ENCODE measurements at regions not wholly inside any gene's neighbourhood (a gene's known extent, or its start where the extent isn't known, plus 50 kb on each side); places are given as distances from the start of the nearest gene placed in this dataset.

DNA sequence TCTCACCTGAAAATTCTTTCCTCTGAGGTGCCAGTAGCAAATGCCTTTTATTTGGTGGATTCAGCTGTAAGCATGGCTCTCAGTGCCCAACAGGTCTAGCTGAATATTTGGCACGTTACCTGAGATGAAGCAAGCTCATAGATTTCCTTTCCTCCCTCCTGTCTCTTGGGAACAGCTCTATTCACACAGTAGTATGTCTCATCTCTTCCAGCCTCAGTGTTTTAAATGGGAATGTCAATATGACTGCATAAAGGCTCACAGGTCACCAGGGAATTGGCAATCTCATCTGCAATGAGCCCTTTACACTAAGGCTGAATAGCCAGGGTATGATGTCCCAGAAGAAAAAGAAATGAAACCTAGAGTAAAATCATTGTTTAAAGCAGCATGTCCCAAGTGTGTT lies 733.5 kb downstream of the NTRK3 start:
- TF ChIP-seq, protein P1, sequence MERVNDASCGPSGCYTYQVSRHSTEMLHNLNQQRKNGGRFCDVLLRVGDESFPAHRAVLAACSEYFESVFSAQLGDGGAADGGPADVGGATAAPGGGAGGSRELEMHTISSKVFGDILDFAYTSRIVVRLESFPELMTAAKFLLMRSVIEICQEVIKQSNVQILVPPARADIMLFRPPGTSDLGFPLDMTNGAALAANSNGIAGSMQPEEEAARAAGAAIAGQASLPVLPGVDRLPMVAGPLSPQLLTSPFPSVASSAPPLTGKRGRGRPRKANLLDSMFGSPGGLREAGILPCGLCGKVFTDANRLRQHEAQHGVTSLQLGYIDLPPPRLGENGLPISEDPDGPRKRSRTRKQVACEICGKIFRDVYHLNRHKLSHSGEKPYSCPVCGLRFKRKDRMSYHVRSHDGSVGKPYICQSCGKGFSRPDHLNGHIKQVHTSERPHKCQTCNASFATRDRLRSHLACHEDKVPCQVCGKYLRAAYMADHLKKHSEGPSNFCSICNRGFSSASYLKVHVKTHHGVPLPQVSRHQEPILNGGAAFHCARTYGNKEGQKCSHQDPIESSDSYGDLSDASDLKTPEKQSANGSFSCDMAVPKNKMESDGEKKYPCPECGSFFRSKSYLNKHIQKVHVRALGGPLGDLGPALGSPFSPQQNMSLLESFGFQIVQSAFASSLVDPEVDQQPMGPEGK (CRISPR knock-in tag; IDR thresholded peaks at IDR 0.05; ENCODE audit: borderline replicate concordance) = no peak
- TF ChIP-seq TOX (CRISPR knock-in tag; IDR thresholded peaks at IDR 0.05; ENCODE audit: borderline replicate concordance) = no peak
- no peak for TF ChIP-seq TCF4 (CRISPR knock-in tag; IDR thresholded peaks at IDR 0.05; ENCODE audit: borderline replicate concordance)
- TF ChIP-seq ZFP3 (CRISPR knock-in tag; IDR thresholded peaks at IDR 0.05) = no peak
- no peak for TF ChIP-seq PPARA (CRISPR knock-in tag; IDR thresholded peaks at IDR 0.05; ENCODE audit: borderline replicate concordance)
- TF ChIP-seq BACH2 (CRISPR knock-in tag; IDR thresholded peaks at IDR 0.05; ENCODE audit: borderline replicate concordance) = no peak
- no peak for TF ChIP-seq ZNF70 (CRISPR knock-in tag; IDR thresholded peaks at IDR 0.05)
- TF ChIP-seq, protein P2, sequence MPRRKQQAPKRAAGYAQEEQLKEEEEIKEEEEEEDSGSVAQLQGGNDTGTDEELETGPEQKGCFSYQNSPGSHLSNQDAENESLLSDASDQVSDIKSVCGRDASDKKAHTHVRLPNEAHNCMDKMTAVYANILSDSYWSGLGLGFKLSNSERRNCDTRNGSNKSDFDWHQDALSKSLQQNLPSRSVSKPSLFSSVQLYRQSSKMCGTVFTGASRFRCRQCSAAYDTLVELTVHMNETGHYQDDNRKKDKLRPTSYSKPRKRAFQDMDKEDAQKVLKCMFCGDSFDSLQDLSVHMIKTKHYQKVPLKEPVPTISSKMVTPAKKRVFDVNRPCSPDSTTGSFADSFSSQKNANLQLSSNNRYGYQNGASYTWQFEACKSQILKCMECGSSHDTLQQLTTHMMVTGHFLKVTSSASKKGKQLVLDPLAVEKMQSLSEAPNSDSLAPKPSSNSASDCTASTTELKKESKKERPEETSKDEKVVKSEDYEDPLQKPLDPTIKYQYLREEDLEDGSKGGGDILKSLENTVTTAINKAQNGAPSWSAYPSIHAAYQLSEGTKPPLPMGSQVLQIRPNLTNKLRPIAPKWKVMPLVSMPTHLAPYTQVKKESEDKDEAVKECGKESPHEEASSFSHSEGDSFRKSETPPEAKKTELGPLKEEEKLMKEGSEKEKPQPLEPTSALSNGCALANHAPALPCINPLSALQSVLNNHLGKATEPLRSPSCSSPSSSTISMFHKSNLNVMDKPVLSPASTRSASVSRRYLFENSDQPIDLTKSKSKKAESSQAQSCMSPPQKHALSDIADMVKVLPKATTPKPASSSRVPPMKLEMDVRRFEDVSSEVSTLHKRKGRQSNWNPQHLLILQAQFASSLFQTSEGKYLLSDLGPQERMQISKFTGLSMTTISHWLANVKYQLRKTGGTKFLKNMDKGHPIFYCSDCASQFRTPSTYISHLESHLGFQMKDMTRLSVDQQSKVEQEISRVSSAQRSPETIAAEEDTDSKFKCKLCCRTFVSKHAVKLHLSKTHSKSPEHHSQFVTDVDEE (CRISPR knock-in tag; IDR thresholded peaks at IDR 0.05) = no peak
- TF ChIP-seq, protein P3, sequence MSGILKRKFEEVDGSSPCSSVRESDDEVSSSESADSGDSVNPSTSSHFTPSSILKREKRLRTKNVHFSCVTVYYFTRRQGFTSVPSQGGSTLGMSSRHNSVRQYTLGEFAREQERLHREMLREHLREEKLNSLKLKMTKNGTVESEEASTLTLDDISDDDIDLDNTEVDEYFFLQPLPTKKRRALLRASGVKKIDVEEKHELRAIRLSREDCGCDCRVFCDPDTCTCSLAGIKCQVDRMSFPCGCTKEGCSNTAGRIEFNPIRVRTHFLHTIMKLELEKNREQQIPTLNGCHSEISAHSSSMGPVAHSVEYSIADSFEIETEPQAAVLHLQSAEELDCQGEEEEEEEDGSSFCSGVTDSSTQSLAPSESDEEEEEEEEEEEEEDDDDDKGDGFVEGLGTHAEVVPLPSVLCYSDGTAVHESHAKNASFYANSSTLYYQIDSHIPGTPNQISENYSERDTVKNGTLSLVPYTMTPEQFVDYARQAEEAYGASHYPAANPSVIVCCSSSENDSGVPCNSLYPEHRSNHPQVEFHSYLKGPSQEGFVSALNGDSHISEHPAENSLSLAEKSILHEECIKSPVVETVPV (CRISPR knock-in tag; IDR thresholded peaks at IDR 0.05) = no peak
- no peak for TF ChIP-seq ARNTL (CRISPR knock-in tag; IDR thresholded peaks at IDR 0.05; ENCODE audit: borderline replicate concordance, low read depth)
- no peak for TF ChIP-seq ZNF8 (CRISPR knock-in tag; IDR thresholded peaks at IDR 0.05)
- TF ChIP-seq GLIS3 (CRISPR knock-in tag; IDR thresholded peaks at IDR 0.05) = no peak
- TF ChIP-seq POU6F1 (CRISPR knock-in tag; IDR thresholded peaks at IDR 0.05; ENCODE audit: borderline replicate concordance, low read depth) = no peak
- no peak for TF ChIP-seq ZC3H10 (CRISPR knock-in tag; IDR thresholded peaks at IDR 0.05)

Data from SK-N-SH treated with all-trans-retinoic acid at 6 μM for 48 hours (cell line).